Tongue (tissue), 1 donor: ENCODE measurements at regions not wholly inside any gene's neighbourhood (a gene's known extent, or its start where the extent isn't known, plus 50 kb on each side); places are given as distances from the start of the nearest gene placed in this dataset.
"Not testable (repeated sequence)": the region's sequence is repeated elsewhere in the genome, so short reads cannot be mapped to it uniquely, and the experiment has no call there.

Experiments
- DNase-seq: peaks from one replicate; pipeline ENCODE4 v3.0.0-alpha.2; 2015

DNA sequence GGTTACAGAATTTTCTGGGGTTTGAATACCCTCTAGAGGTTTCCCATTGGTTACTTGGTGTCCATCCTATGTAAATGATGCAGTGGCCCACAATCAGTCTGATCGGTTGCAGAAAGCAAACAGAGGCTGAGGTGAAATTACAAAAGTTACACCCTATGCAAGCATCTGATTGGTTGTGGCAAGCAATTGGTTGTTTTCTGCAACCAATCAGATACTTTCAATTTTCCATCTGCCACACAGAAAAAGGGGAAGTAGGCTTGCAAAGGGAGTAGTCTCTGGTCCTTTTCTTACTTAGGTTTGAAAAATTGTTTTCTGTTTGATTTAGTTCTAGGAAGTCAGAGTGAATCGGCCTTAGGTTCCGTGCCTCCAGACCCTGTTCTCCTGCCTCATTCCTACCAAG, 93.1 kb downstream of the WTIP start:
- no peak for DNase-seq

DNA sequence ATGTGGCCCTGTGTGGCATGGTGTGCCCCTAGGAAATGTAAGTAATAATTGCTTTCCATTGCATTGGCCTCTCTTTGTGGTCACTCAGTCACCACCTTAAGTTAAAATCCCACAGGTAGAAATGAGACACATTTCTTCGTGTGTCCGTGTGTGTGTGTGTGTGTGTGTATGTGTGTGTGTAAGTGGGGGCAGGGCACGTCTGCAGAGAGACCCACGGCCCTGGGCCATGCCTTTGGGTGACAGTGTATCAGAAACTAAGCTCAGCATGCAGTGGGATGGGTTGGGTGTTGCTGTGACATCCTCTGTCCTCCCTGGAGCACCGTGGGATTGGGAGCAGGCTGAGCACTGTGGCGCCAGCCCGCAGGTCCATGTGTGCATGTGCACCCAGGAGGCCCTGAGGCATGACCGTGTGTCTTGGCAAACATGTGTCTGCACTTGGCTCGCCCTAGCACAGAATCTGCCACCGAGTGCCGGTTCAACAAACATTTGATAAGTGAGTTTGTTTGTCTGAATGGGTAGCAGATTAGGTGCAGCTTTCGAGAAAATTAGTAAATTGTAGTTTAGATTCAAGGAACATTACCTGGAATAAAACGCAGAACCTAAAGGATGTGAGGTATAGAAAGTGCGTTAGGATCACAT, 91.8 kb downstream of the WTIP start:
- DNase-seq = no peak

DNA sequence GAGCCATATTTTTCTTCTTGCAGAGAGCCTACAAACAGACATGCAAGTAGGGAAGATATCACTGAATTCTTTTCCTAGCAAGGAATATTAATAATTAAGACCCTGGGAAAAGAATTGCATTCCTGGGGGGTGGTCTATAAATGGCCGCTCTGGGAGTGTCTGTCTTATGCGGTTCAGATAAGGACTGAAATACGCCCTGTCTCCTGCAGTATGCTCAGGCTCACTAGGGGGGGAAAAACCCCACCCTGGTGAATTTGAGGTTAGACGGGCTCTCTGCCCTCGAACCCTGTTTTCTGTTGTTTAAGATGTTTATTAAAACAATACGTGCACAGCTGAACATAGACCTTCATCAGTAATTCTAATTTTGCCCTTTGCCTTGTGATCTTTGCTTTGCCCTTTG, 88.6 kb downstream of the WTIP start:
- DNase-seq = not testable (repeated sequence)

DNA sequence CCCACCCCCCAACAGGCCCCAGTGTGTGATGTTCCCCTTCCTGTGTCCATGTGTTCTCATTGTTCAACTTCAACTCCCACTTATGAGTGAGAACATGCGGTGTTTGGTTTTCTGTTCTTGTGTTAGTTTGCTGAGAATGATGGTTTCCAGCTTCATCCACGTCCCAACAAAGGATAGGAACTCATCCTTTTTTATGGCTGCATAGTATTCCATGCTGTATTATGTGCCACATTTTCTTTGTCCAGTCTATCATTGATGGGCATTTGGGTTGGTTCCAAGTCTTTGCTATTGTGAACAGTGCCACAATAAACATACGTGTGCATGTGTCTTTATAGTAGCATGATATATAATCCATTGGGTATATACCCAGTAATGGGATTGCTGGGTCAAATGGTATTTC, 80.8 kb downstream of the WTIP start:
- not testable (repeated sequence) for DNase-seq
